BE2C (cell line): ENCODE measurements at regions not wholly inside any gene's neighbourhood (a gene's known extent, or its start where the extent isn't known, plus 50 kb on each side); places are given as distances from the start of the nearest gene placed in this dataset.

Experiments
- DNase-seq: peaks from one replicate; pipeline ENCODE4 v3.0.0-alpha.2; 2020
- H3K27me3 ChIP-seq: fragments of 250-450 bp; sonication (Bioruptor Pico); 2 replicates; pipeline ENCODE4 v1.5.1; 2020; ENCODE audit warnings: mild to moderate bottlenecking
- H3K36me3 ChIP-seq: fragments of 250-450 bp; sonication (Bioruptor Pico); 2 replicates; pipeline ENCODE4 v1.5.1; 2020; ENCODE audit warnings: mild to moderate bottlenecking
- H3K4me1 ChIP-seq: fragments of 250-450 bp; sonication (Bioruptor Pico); 2 replicates; pipeline ENCODE4 v1.5.1; 2020
- H3K4me3 ChIP-seq: 2 replicates; pipeline ENCODE4 v1.5.1; 2011; ENCODE audit warnings: low read depth, low read length
- H3K9me3 ChIP-seq: fragments of 250-450 bp; sonication (Bioruptor Pico); 2 replicates; pipeline ENCODE4 v1.5.1; 2020
- CTCF ChIP-seq: IDR thresholded peaks from 2 replicates; pipeline ENCODE4 v1.5.1; 2012; ENCODE audit warnings: mild to moderate bottlenecking, low read depth, low read length

- H3K9me3 ChIP-seq, result no peaks in the 10 kb centered on the region
- H3K27me3 ChIP-seq, result no peaks in the 10 kb centered on the region
- no peak for TF ChIP-seq CTCF
- no peaks in the 10 kb centered on the region for H3K4me1 ChIP-seq
- no peaks in the 10 kb centered on the region for H3K36me3 ChIP-seq
- DNase-seq, result no peak
- H3K4me3 ChIP-seq, result no peak overlapping the region
Observed at GRCh38 chr2:145245268-145245870, 725.5 kb upstream of the ZEB2 start.

GRCh38 chr2:145235312-145235711 is 715.4 kb upstream of the ZEB2 start:
- Histone ChIP-seq H3K36me3 (no peaks in the 10 kb centered on the region), H3K4me1 (no peaks in the 10 kb centered on the region), H3K4me3 (no peak overlapping the region), H3K9me3 (no peaks in the 10 kb centered on the region), H3K27me3 (no peaks in the 10 kb centered on the region)
- DNase-seq, result no peak
- TF ChIP-seq CTCF, result no peak

GRCh38 chr2:145230546-145230945 is 710.6 kb upstream of the ZEB2 start:
- Histone ChIP-seq H3K4me1 (no peaks in the 10 kb centered on the region), H3K4me3 (no peak overlapping the region), H3K36me3 (no peaks in the 10 kb centered on the region), H3K9me3 (no peaks in the 10 kb centered on the region), H3K27me3 (no peaks in the 10 kb centered on the region)
- DNase-seq, result no peak
- TF ChIP-seq CTCF, result no peak

GRCh38 chr2:145228506-145228905 is 708.6 kb upstream of the ZEB2 start:
- H3K9me3 ChIP-seq, result no peaks in the 10 kb centered on the region
- H3K27me3 ChIP-seq, result no peaks in the 10 kb centered on the region
- no peak for DNase-seq
- no peaks in the 10 kb centered on the region for H3K36me3 ChIP-seq
- no peaks in the 10 kb centered on the region for H3K4me1 ChIP-seq
- TF ChIP-seq CTCF, result no peak
- no peak overlapping the region for H3K4me3 ChIP-seq

- no peaks in the 10 kb centered on the region for H3K4me1 ChIP-seq
- H3K36me3 ChIP-seq, result no peaks in the 10 kb centered on the region
- H3K27me3 ChIP-seq, result no peaks in the 10 kb centered on the region
- H3K9me3 ChIP-seq, result no peaks in the 10 kb centered on the region
- no peak overlapping the region for H3K4me3 ChIP-seq
- DNase-seq, result no peak
- no peak for TF ChIP-seq CTCF
Observed at GRCh38 chr2:145226901-145227300, 707.0 kb upstream of the ZEB2 start.

GRCh38 chr2:145221516-145221915 is 701.6 kb upstream of the ZEB2 start:
- Histone ChIP-seq H3K4me1 (no peaks in the 10 kb centered on the region), H3K27me3 (no peaks in the 10 kb centered on the region), H3K9me3 (no peaks in the 10 kb centered on the region), H3K36me3 (no peaks in the 10 kb centered on the region), H3K4me3 (no peak overlapping the region)
- no peak for TF ChIP-seq CTCF
- DNase-seq, result no peak
